HG03439 (cell line): ENCODE measurements at regions not wholly inside any gene's neighbourhood (a gene's known extent, or its start where the extent isn't known, plus 50 kb on each side); places are given as distances from the start of the nearest gene placed in this dataset.
"Not testable (repeated sequence)": the region's sequence is repeated elsewhere in the genome, so short reads cannot be mapped to it uniquely, and the experiment has no call there.

Experiments used
- ATAC-seq: cut with Tn5 transposase; IDR thresholded peaks from one replicate; pipeline ENCODE4 v1.9.1; 2021; ENCODE audit warnings: mild to moderate bottlenecking, moderate library complexity; ENCODE audit not compliant: unreplicated experiment

DNA sequence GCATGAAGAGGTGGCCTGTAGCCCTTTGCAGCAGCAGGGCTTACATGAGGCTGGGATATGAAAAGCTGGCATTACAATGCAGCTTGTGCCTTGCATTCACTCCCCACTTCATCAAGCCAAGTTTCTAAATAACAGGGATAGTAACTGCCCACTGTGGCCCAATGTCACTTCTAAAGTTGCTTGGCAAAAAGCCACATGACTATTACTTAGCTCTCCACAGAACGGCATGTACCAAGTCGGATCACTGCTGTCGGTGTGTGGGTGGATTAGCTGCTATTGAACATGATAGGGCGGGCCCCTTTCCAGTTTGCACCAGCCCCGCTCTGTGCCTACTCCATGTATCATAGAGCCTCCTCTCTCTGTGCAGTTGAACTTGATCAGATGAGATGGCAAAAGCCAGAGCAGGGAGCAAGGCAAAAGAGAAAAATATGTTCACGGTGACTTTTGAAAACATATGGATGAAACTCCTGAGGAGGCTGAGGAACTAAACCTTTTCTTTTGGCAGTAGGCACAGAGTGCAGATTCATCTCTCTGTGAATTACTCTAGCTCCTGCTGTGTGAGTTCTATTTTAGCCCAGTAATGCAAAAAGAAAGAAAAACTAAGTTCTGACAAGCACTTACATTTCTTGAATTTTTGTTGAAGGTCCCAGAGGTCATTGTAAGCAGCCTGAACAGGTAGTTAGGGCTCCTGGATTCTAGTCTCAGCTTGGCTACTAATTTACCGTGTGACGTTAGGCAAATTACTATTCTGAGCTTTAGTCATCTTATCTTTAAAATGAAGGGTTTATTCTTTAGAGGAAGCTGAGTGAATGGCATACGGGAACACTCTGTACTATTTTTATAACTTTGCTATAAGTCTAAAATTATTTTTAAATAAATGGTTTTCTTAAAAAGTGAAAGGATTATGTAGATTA is 125.6 kb upstream of the NBPF9 start:
- ATAC-seq: not testable (repeated sequence)

DNA sequence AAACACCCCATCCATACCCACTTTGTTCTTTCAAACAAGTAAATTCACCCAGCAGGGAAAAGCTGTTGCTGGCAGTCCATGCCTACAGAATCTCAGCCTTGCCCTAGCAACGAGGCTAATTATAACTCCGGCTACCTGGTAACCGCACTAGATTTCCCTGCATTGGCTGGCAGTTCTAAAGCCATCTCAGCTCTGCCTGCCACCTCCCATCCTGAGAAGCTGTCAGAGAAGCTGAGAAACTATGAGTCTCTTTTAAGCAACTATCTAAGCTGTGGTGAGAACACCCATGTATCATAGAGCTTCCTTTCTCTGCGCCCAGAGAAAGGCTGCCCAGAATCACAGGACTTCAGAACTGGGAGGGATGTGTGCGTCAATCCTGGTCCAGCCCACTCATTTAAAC is 126.5 kb upstream of the NBPF9 start:
- not testable (repeated sequence) for ATAC-seq

DNA sequence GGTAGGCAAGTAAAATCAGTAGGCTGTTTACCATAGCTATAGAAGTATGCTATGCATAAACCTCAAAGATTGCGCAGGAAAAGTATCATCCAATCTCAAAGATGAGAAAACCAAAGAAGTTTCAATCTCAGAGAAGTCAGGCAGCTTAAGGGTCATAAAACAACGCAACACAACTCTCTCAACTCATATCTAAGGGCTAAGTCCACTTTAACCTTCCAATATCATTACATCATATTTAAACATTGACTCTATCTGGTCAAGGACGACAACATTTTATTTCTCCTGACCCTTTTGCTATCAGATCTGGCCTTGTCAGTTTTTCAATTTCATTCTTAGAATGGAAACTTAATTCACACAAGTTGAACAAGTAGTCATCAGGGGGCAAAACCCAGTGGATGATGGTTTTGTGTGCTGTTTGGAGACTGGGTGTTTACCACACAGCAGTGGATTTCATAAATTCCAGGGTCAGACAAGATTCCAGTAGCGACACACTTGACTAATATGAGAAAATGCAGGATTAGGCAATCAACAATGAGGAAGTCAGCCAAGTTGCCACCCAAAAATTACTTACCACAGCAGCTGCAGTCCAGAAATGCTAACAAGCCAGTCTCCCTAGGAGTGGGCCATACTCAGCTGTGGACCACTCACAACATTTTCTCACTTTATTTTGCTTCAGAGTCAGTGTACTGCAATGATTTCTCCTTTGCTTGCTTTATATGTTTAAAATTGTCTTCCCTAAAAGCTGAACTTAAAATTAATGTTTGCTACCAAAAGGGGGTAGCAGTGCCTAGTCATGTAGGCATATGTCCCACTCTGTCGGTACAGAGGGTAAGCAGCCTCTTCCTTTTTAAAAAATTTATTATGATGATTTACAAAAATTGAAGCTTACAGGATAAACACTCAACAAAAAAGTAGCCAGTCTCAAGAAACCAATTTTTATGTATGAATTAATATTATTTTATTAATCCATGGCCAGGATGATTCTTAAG is 131.9 kb upstream of the NBPF9 start:
- ATAC-seq: not testable (repeated sequence)

GRCh38 chr1:149237515-149237914 is 134.2 kb upstream of the NBPF9 start:
- ATAC-seq: not testable (repeated sequence)

GRCh38 chr1:149239897-149240508 is 136.7 kb upstream of the NBPF9 start:
- ATAC-seq: not testable (repeated sequence)

GRCh38 chr1:149240530-149240929 is 137.2 kb upstream of the NBPF9 start:
- ATAC-seq: not testable (repeated sequence)

- not testable (repeated sequence) for ATAC-seq
These were observed 137.9 kb upstream of the NBPF9 start for GRCh38 chr1:149241272-149241671.

DNA sequence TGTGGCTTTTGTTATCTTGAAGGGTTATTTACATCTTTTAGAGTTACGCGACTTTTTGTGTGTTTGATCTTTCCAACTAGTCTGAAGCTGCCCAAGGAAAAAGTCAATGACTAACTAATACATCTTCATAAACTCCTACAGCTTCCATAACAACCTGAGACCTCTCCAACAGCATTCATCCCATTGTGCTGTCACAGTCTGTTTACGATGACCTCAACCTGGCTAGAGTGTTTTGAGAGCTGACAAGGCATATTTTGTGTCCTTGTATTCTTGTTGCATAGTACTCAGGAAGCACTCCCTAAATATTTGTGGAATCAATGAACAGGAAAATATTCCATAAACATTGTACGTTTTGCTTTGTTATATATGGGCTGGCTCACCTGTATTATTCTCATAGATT is 140.2 kb upstream of the NBPF9 start:
- not testable (repeated sequence) for ATAC-seq

DNA sequence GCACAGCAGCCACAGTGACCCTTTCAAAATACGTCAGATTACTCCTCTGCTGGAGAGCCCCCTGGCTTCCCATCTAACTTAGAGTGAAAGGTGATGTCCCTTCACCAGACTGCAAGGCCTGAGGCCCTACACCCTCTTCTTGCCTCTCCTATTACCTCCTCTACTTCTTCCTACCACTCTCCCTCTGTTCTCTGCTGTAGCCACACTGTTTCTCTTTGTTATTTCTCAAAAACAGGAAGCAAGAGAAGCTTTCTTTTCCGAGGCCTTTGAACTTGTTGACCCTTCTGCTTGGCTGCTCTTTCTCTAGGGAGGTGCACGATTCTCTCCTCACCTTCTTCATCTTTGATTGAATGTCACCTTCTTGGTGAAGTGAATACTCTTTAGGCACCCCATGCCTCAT is 141.3 kb upstream of the NBPF9 start:
- not testable (repeated sequence) for ATAC-seq

- not testable (repeated sequence) for ATAC-seq
These were observed 142.9 kb upstream of the NBPF9 start for GRCh38 chr1:149246212-149246611.

DNA sequence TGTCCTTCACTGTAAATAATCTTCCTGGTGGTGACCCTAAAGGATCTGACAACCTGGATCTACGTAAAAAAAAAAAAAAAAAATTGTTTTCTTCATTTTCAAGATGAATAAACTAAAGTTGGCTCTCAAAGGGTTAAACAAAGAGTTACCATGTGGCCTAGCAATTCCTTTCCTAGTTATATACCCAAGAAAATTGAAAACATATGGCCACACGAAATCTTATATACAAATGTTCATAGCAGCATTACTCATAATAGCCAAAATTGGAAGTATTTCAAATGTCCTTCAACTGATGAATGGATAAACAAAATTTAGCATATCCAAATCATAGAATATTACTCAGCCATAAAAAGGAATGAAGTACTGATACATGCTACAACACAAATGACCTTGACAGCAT is 145.3 kb upstream of the NBPF9 start:
- ATAC-seq: not testable (repeated sequence)

DNA sequence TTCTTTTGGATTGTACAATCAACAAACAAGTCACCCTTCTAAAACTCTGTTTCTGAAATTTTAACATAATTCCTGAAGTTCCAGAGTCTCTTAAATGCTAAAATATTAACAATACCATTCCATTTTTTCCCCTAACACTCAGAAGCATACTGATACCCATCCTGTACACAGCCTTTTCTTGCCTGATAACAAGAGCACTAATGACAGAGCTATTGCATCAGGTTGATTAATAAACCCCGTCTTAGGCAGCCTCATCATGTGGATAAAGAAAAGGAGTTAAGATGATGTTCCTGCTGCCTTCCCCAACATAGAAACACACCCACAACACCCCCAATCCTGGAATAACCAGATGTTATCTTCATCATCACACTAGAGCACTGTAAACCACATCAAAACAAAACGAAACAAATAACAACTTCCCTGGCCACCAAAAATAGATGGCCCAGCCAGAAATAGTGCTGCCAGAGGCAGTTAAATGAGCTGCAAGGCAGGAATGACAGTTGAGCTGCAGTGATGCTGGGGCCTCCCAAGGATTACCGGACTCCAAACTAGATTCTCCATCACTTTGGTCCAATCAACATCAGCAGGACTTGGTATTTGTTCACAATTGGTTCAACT is 146.6 kb upstream of the NBPF9 start:
- not testable (repeated sequence) for ATAC-seq

DNA sequence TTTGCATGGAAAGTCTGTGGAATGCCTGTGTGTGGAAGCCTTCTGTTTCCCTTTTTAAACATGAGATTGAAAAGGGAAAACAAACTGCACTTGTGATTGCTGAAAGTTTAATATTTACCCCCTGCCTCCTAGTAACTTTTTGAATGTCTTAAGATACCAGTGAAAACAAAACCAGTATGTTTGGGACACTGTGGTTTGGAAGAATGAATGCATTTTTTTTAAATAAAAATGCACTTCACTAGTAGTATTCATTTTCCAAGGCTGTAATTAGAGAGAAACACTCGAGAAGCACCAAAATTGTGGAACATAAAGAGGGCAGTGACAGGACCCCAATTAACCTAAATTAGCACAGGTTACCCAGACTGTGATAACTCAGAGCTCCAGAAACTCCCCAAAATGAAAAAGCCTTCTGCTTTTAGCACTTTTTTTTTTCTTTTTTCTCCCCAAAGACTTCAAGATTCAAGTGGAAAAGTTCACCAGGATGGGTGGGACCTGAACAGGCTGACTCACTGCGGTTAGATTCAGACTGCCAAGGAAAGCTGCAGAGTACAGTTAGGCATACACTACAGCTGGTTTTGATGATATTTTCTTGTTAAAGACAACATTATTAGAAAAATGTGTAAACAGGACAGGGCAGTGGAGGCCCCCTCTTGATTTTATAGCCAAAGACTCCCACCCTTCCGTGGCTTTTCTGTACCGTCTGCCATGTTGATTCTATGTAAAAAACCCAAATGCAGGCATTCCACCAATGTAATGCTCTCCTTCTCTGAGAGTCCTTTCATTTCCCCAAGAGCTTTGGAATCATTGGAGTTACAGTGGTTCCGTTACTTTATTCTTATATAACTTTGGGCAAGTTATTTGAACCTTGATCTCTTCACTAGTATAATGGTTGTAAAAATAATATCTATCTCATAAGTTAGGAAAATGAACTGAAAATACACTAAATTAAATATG is 151.8 kb upstream of the NBPF9 start:
- ATAC-seq: not testable (repeated sequence)

- ATAC-seq: not testable (repeated sequence)
These were observed 156.9 kb upstream of the NBPF9 start for GRCh38 chr1:149260284-149260683.

- not testable (repeated sequence) for ATAC-seq
These were observed 157.5 kb upstream of the NBPF9 start for GRCh38 chr1:149260736-149261340.

DNA sequence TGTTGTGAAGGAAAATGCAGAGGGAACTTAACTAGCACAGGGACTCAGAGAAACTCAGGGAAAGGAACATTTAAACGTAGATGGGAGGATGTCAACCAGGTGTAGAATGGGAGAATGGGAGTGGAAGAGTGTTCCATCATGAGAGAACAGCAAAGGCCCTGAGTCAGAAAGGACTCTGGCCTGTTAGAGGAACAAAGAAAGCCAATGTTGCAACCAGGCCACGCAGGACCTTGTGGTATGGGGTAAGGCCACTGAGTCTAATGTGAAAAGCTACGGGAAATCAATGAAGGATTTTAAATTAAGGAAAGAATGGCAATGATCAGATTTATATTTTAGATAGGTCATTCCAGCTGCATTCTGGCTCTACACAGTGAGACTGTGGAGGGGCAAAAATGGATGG is 163.9 kb upstream of the NBPF9 start:
- not testable (repeated sequence) for ATAC-seq

- ATAC-seq: not testable (repeated sequence)
These were observed 165.8 kb upstream of the NBPF9 start for GRCh38 chr1:149269001-149269702.

DNA sequence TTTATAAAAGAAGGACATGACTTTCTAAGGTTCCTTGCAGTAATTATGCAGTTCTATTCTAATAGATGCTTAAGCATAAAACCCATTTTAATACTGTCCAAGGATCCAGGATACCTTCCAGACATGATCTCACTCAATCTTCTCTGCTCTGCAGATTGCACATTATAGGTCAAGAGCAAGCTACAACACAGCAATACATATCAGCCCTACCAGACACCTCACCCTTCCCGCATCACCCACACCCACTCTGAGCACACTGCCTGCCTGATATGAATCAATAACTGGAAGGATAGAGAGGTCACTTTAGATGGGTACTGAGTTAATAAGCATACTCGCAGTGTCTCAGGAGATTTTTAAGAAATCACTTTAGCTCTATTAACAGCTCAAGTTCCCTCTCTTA is 166.5 kb upstream of the NBPF9 start:
- not testable (repeated sequence) for ATAC-seq
